ENCODE measurements at regions not wholly inside any gene's neighbourhood (a gene's known extent, or its start where the extent isn't known, plus 50 kb on each side); places are given as distances from the start of the nearest gene placed in this dataset.

GRCh38 chr6:166106076-166106686 is 61.5 kb downstream of the TBXT start:
- H3K27ac ChIP-seq, result no peak overlapping the region
- H3K9me3 ChIP-seq, result peaks cover 0 to 11% (median 1%) of the 10 kb centered on the region in 4 donors
- TF ChIP-seq POLR2A (IDR thresholded peaks at IDR 0.05), result no peak
- TF ChIP-seq POLR2AphosphoS5 (IDR thresholded peaks at IDR 0.05), result no peak
- peak; percentile 76 to 87 (median 82) for TF ChIP-seq CTCF (IDR thresholded peaks at IDR 0.05)
- no peak for TF ChIP-seq EP300 (IDR thresholded peaks at IDR 0.05)
- intact Hi-C loops (cut with DNase I), result loop anchor here (10.0 kb wide), 1 partner anchor 371 kb away; no protein-coding TSS in a partner anchor
- 1 to 3% methylated on average over 11 of the region's 11 CpGs for WGBS, 2 donors
- no peak overlapping the region for H3K4me3 ChIP-seq
- no peaks in the 10 kb centered on the region for H3K27me3 ChIP-seq
- no peaks in the 10 kb centered on the region for H3K36me3 ChIP-seq
- DNase-seq, result peak; percentile 82
- no peaks in the 10 kb centered on the region for H3K4me1 ChIP-seq

GRCh38 chr6:166105341-166106075 is 62.1 kb downstream of the TBXT start:
- TF ChIP-seq POLR2A (IDR thresholded peaks at IDR 0.05) (no peak), POLR2AphosphoS5 (IDR thresholded peaks at IDR 0.05) (no peak), CTCF (IDR thresholded peaks at IDR 0.05) (no peak), EP300 (IDR thresholded peaks at IDR 0.05) (no peak)
- intact Hi-C loops (cut with DNase I), result loop anchor here (10.0 kb wide), 1 partner anchor 371 kb away; no protein-coding TSS in a partner anchor
- no peak for DNase-seq
- Histone ChIP-seq H3K36me3 (no peaks in the 10 kb centered on the region), H3K9me3 (peaks cover 0 to 11% (median 1%) of the 10 kb centered on the region in 4 donors), H3K27me3 (no peaks in the 10 kb centered on the region), H3K4me1 (no peaks in the 10 kb centered on the region), H3K4me3 (no peak overlapping the region), H3K27ac (no peak overlapping the region)
- 59 to 61% methylated on average over 10 of the region's 10 CpGs for WGBS, 2 donors

GRCh38 chr6:166104872-166105271 is 62.8 kb downstream of the TBXT start:
- TF ChIP-seq POLR2AphosphoS5 (IDR thresholded peaks at IDR 0.05), result no peak
- no peak for DNase-seq
- no peak overlapping the region for H3K27ac ChIP-seq
- H3K9me3 ChIP-seq, result peaks cover 0 to 11% (median 1%) of the 10 kb centered on the region in 4 donors
- H3K27me3 ChIP-seq, result no peaks in the 10 kb centered on the region
- intact Hi-C loops (cut with DNase I), result loop anchor here (10.0 kb wide), 1 partner anchor 370 kb away; no protein-coding TSS in a partner anchor
- no peaks in the 10 kb centered on the region for H3K36me3 ChIP-seq
- no peak overlapping the region for H3K4me3 ChIP-seq
- H3K4me1 ChIP-seq, result no peaks in the 10 kb centered on the region
- WGBS, 2 donors, result 95 to 96% methylated on average over 7 of the region's 7 CpGs

- no peaks in the 10 kb centered on the region for H3K4me1 ChIP-seq
- peaks cover 0 to 11% (median 1%) of the 10 kb centered on the region in 4 donors for H3K9me3 ChIP-seq
- DNase-seq, result no peak
- H3K36me3 ChIP-seq, result no peaks in the 10 kb centered on the region
- no peak overlapping the region for H3K4me3 ChIP-seq
- intact Hi-C loops (cut with DNase I), result loop anchor here (10.0 kb wide), 1 partner anchor 369 kb away; no protein-coding TSS in a partner anchor
- WGBS, 2 donors, result 46 to 50% methylated on average over 4 of the region's 4 CpGs
- H3K27me3 ChIP-seq, result no peaks in the 10 kb centered on the region
- no peak overlapping the region for H3K27ac ChIP-seq
- no peak for TF ChIP-seq POLR2A (IDR thresholded peaks at IDR 0.05)
- no peak for TF ChIP-seq POLR2AphosphoS5 (IDR thresholded peaks at IDR 0.05)
- no peak for TF ChIP-seq CTCF (IDR thresholded peaks at IDR 0.05)
- TF ChIP-seq EP300 (IDR thresholded peaks at IDR 0.05), result no peak
These were observed 63.5 kb downstream of the TBXT start for GRCh38 chr6:166104107-166104506.

GRCh38 chr6:166101819-166102419 is 65.7 kb downstream of the TBXT start:
- Histone ChIP-seq H3K9me3 (peaks cover 0 to 11% (median 1%) of the 10 kb centered on the region in 4 donors), H3K27ac (no peak overlapping the region), H3K27me3 (no peaks in the 10 kb centered on the region), H3K4me3 (no peak overlapping the region), H3K4me1 (no peaks in the 10 kb centered on the region), H3K36me3 (no peaks in the 10 kb centered on the region)
- TF ChIP-seq POLR2AphosphoS5 (IDR thresholded peaks at IDR 0.05) (no peak), EP300 (IDR thresholded peaks at IDR 0.05) (no peak), CTCF (IDR thresholded peaks at IDR 0.05) (no peak), POLR2A (IDR thresholded peaks at IDR 0.05) (no peak)
- no peak for DNase-seq
- intact Hi-C loops (cut with DNase I), result loop anchor here (10.0 kb wide), 1 partner anchor 367 kb away; no protein-coding TSS in a partner anchor
